GM23338 (cell line): ENCODE measurements at regions not wholly inside any gene's neighbourhood (a gene's known extent, or its start where the extent isn't known, plus 50 kb on each side); places are given as distances from the start of the nearest gene placed in this dataset.

Experiments used
- ETS1 ChIP-seq: IDR thresholded peaks from 2 replicates; pipeline ENCODE4 v1.6.1; 2016; ENCODE audit warnings: antibody characterized with exemption
- EZH2 ChIP-seq: fragments of 200-600 bp; sonication (generic); IDR thresholded peaks from one replicate; pipeline ENCODE4 v1.8.0; 2017; ENCODE audit warnings: antibody characterized with exemption, mild to moderate bottlenecking, low read depth; ENCODE audit not compliant: unreplicated experiment
- EZH2phosphoT487 ChIP-seq: fragments of 200-600 bp; sonication (generic); IDR thresholded peaks from one replicate; pipeline ENCODE4 v1.8.1; 2018; ENCODE audit warnings: antibody characterized with exemption; ENCODE audit not compliant: unreplicated experiment
- JUNB ChIP-seq: IDR thresholded peaks from one replicate; pipeline ENCODE4 v1.6.1; 2016; ENCODE audit warnings: antibody characterized with exemption; ENCODE audit not compliant: unreplicated experiment
- NANOG ChIP-seq: IDR thresholded peaks from 2 replicates; pipeline ENCODE4 v1.6.1; 2016; ENCODE audit warnings: antibody characterized with exemption, borderline replicate concordance
- POLR2AphosphoS5 ChIP-seq: IDR thresholded peaks from 2 replicates; pipeline ENCODE4 v1.6.1; 2016; ENCODE audit warnings: antibody characterized with exemption, low read depth
- REST ChIP-seq: IDR thresholded peaks from one replicate; pipeline ENCODE4 v1.6.1; 2018; ENCODE audit warnings: antibody characterized with exemption; ENCODE audit not compliant: unreplicated experiment
- STAT1 ChIP-seq: IDR thresholded peaks from one replicate; pipeline ENCODE4 v1.6.1; 2016; ENCODE audit warnings: antibody characterized with exemption; ENCODE audit not compliant: unreplicated experiment
- ZNF114 ChIP-seq: fragments of 250-450 bp; sonication (Bioruptor Pico); IDR thresholded peaks from 2 replicates; pipeline ENCODE4 v1.5.0; 2020; ENCODE audit warnings: mild to moderate bottlenecking, moderate library complexity
- ZNF331 ChIP-seq: fragments of 250-450 bp; sonication (Bioruptor Pico); IDR thresholded peaks from 2 replicates; pipeline ENCODE4 v1.5.0; 2020; ENCODE audit warnings: low read depth, mild to moderate bottlenecking, moderate library complexity
- TF ChIP-seq, protein P1 (sequence below): fragments of 250-450 bp; sonication (Bioruptor Pico); IDR thresholded peaks from 2 replicates; pipeline ENCODE4 v1.5.0; 2020; ENCODE audit warnings: mild to moderate bottlenecking, moderate library complexity

DNA sequence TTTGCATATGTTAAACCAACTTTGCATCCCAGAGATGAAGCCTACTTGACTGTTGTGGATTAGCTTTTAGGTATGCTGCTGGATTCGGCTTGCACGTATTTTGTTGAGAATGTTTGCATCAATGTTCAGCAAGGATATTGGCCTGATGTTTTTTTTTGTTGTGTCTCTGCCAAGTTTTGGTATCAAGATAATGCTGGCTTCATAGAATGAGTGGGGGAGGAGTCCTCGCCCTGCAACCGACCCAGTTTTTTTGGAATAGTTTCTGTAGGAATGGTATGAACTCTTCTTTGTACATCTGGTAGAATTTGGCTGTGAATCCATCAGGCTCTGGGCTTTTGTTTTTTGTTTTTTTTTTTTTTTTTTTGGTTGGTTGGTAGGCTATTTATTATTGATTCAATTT is 147.9 kb downstream of the AHR start (continued):
- TF ChIP-seq, protein P1, sequence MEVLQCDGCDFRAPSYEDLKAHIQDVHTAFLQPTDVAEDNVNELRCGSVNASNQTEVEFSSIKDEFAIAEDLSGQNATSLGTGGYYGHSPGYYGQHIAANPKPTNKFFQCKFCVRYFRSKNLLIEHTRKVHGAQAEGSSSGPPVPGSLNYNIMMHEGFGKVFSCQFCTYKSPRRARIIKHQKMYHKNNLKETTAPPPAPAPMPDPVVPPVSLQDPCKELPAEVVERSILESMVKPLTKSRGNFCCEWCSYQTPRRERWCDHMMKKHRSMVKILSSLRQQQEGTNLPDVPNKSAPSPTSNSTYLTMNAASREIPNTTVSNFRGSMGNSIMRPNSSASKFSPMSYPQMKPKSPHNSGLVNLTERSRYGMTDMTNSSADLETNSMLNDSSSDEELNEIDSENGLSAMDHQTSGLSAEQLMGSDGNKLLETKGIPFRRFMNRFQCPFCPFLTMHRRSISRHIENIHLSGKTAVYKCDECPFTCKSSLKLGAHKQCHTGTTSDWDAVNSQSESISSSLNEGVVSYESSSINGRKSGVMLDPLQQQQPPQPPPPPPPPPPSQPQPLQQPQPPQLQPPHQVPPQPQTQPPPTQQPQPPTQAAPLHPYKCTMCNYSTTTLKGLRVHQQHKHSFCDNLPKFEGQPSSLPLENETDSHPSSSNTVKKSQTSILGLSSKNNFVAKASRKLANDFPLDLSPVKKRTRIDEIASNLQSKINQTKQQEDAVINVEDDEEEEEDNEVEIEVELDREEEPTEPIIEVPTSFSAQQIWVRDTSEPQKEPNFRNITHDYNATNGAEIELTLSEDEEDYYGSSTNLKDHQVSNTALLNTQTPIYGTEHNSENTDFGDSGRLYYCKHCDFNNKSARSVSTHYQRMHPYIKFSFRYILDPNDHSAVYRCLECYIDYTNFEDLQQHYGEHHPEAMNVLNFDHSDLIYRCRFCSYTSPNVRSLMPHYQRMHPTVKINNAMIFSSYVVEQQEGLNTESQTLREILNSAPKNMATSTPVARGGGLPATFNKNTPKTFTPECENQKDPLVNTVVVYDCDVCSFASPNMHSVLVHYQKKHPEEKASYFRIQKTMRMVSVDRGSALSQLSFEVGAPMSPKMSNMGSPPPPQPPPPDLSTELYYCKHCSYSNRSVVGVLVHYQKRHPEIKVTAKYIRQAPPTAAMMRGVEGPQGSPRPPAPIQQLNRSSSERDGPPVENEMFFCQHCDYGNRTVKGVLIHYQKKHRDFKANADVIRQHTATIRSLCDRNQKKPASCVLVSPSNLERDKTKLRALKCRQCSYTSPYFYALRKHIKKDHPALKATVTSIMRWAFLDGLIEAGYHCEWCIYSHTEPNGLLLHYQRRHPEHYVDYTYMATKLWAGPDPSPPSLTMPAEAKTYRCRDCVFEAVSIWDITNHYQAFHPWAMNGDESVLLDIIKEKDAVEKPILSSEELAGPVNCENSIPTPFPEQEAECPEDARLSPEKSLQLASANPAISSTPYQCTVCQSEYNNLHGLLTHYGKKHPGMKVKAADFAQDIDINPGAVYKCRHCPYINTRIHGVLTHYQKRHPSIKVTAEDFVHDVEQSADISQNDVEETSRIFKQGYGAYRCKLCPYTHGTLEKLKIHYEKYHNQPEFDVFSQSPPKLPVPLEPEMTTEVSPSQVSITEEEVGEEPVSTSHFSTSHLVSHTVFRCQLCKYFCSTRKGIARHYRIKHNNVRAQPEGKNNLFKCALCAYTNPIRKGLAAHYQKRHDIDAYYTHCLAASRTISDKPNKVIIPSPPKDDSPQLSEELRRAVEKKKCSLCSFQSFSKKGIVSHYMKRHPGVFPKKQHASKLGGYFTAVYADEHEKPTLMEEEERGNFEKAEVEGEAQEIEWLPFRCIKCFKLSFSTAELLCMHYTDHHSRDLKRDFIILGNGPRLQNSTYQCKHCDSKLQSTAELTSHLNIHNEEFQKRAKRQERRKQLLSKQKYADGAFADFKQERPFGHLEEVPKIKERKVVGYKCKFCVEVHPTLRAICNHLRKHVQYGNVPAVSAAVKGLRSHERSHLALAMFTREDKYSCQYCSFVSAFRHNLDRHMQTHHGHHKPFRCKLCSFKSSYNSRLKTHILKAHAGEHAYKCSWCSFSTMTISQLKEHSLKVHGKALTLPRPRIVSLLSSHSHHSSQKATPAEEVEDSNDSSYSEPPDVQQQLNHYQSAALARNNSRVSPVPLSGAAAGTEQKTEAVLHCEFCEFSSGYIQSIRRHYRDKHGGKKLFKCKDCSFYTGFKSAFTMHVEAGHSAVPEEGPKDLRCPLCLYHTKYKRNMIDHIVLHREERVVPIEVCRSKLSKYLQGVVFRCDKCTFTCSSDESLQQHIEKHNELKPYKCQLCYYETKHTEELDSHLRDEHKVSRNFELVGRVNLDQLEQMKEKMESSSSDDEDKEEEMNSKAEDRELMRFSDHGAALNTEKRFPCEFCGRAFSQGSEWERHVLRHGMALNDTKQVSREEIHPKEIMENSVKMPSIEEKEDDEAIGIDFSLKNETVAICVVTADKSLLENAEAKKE (CRISPR knock-in tag) = no peak
- TF ChIP-seq NANOG = no peak
- TF ChIP-seq ETS1 = no peak
- TF ChIP-seq REST = no peak
- no peak for TF ChIP-seq ZNF114 (CRISPR knock-in tag)
- TF ChIP-seq STAT1 = no peak
- TF ChIP-seq POLR2AphosphoS5 = no peak
- TF ChIP-seq ZNF331 (CRISPR knock-in tag) = no peak
- no peak for TF ChIP-seq EZH2
- no peak for TF ChIP-seq JUNB
- no peak for TF ChIP-seq EZH2phosphoT487
